A673 (cell line): ENCODE measurements at regions not wholly inside any gene's neighbourhood (a gene's known extent, or its start where the extent isn't known, plus 50 kb on each side); places are given as distances from the start of the nearest gene placed in this dataset.

Source experiments
- BruUV-seq: library from RNA; stranded (reverse); fragments of 400-500 nt; replicated peaks from 2 replicates; lab custom pipeline; 2021; lab: Mats Ljungman, UMichigan
- CTCF ChIA-PET: fragments of 300-600 bp; sonication (Branson Sonifier 250); formaldehyde crosslinking; loops from one replicate; lab custom pipeline; 2022; ENCODE audit warnings: antibody characterized with exemption; lab: Charles Lee
- POLR2A ChIA-PET: fragments of 300-600 bp; sonication (Branson Sonifier 250); formaldehyde crosslinking; loops from one replicate; lab custom pipeline; 2022; ENCODE audit warnings: antibody characterized with exemption; ENCODE audit not compliant: low non-redundant PET; lab: Charles Lee
- DNase-seq: peaks from one replicate; pipeline ENCODE4 v3.0.0-alpha.2; 2015; ENCODE audit warnings: low spot score
- H3K27ac ChIP-seq: fragments of 200-600 bp; sonication (generic); 2 replicates; pipeline ENCODE4 v1.5.1; 2016; ENCODE audit warnings: mixed run types, low read depth, mild to moderate bottlenecking, mixed read lengths, antibody characterized with exemption, low read length; ENCODE audit not compliant: poor library complexity, severe bottlenecking
- H3K27me3 ChIP-seq: fragments of 200-600 bp; sonication (generic); replicated peaks from 2 replicates; pipeline ENCODE4 v1.6.1; 2017; ENCODE audit warnings: mixed run types, low read depth, mild to moderate bottlenecking, mixed read lengths, antibody characterized with exemption, low read length; ENCODE audit not compliant: insufficient read depth, poor library complexity
- H3K36me3 ChIP-seq: fragments of 200-600 bp; sonication (generic); 2 replicates; pipeline ENCODE4 v1.6.1; 2016; ENCODE audit warnings: mixed run types, mild to moderate bottlenecking, mixed read lengths, antibody characterized with exemption, low read length; ENCODE audit not compliant: insufficient read depth, poor library complexity, severe bottlenecking
- H3K4me1 ChIP-seq: fragments of 200-600 bp; sonication (generic); 2 replicates; pipeline ENCODE4 v1.6.1; 2017; ENCODE audit warnings: mixed run types, mild to moderate bottlenecking, mixed read lengths, antibody characterized with exemption, low read length; ENCODE audit not compliant: insufficient read depth, poor library complexity, severe bottlenecking
- H3K4me3 ChIP-seq: fragments of 200-600 bp; sonication (generic); 2 replicates; pipeline ENCODE4 v1.5.1; 2016; ENCODE audit warnings: low read depth, mixed run types, mild to moderate bottlenecking, mixed read lengths, low read length; ENCODE audit not compliant: poor library complexity, severe bottlenecking
- H3K9me3 ChIP-seq: fragments of 200-600 bp; sonication (generic); 2 replicates; pipeline ENCODE4 v1.6.1; 2016; ENCODE audit warnings: mixed run types, low read depth, mild to moderate bottlenecking, mixed read lengths, antibody characterized with exemption, low read length; ENCODE audit not compliant: poor library complexity, severe bottlenecking
- CTCF ChIP-seq: fragments of 300-800, 200-600 bp; sonication (generic); conservative IDR thresholded peaks from 2 replicates; pipeline ENCODE4 v1.5.1; 2017; ENCODE audit warnings: low read depth, mild to moderate bottlenecking, antibody characterized with exemption, low read length, moderate library complexity, mixed read lengths
- EZH2 ChIP-seq: fragments of 200-600 bp; sonication (generic); IDR thresholded peaks from 2 replicates; pipeline ENCODE4 v1.6.1; 2017; ENCODE audit warnings: borderline replicate concordance, low read depth, mild to moderate bottlenecking, mixed read lengths, antibody characterized with exemption, low read length; ENCODE audit not compliant: poor library complexity, severe bottlenecking
- intact Hi-C: fragments of 100-400 bp; cut with micrococcal nuclease; formaldehyde crosslinking; loops from one replicate; pipeline ENCODE4 v1.10.0; 2022; ENCODE audit not compliant: unreplicated experiment

GRCh38 chr3:159837725-159838124, 150.9 kb upstream of the IL12A start:
- Histone ChIP-seq H3K9me3 (no peaks in the 10 kb centered on the region), H3K4me3 (no peak overlapping the region), H3K27me3 (no peaks in the 10 kb centered on the region), H3K27ac (no peak overlapping the region), H3K36me3 (no peaks in the 10 kb centered on the region), H3K4me1 (peaks cover 10% of the 10 kb centered on the region)
- CTCF ChIA-PET: no interaction called here
- no TSS peak for BruUV-seq
- no peak for TF ChIP-seq CTCF
- no peak for TF ChIP-seq EZH2
- intact Hi-C loops: no loop called here
- POLR2A ChIA-PET: no interaction called here
- DNase-seq: no peak

- ChIA-PET CTCF (interaction anchor here (0.7 kb wide), 1 partner anchor 9 kb away, joined by 3 read pairs; no protein-coding TSS in a partner anchor), POLR2A (no interaction called here)
- H3K4me1 ChIP-seq: peaks cover 10% of the 10 kb centered on the region
- no peak overlapping the region for H3K4me3 ChIP-seq
- no peaks in the 10 kb centered on the region for H3K36me3 ChIP-seq
- TF ChIP-seq EZH2: no peak
- no peak for TF ChIP-seq CTCF
- no peaks in the 10 kb centered on the region for H3K9me3 ChIP-seq
- intact Hi-C loops: no loop called here
- DNase-seq: no peak
- no TSS peak for BruUV-seq
- H3K27ac ChIP-seq: no peak overlapping the region
- no peaks in the 10 kb centered on the region for H3K27me3 ChIP-seq
Measured at GRCh38 chr3:159838938-159839337, 149.7 kb upstream of the IL12A start.

- intact Hi-C loops: no loop called here
- H3K27me3 ChIP-seq: no peaks in the 10 kb centered on the region
- no peak within 1 kb of the TSS for H3K4me3 ChIP-seq
- peaks cover 10% of the 10 kb centered on the region for H3K4me1 ChIP-seq
- no peak for TF ChIP-seq EZH2
- TF ChIP-seq CTCF: no peak
- ChIA-PET POLR2A (no interaction called here), CTCF (interaction anchor here (0.7 kb wide), 1 partner anchor 10 kb away, joined by 3 read pairs; no protein-coding TSS in a partner anchor)
- no peak for DNase-seq
- H3K36me3 ChIP-seq: no peaks in the 10 kb centered on the region
- BruUV-seq: no TSS peak
- H3K9me3 ChIP-seq: no peaks in the 10 kb centered on the region
- H3K27ac ChIP-seq: no peak within 1 kb of the TSS
Measured at GRCh38 chr3:159839561-159840379, 148.9 kb upstream of the IL12A start, which contains the start of gene SCHIP1. Gene SCHIP1, plus strand, starts transcription at chr3:159839861.
